ENCODE measurements at regions not wholly inside any gene's neighbourhood (a gene's known extent, or its start where the extent isn't known, plus 50 kb on each side); places are given as distances from the start of the nearest gene placed in this dataset.

DNA sequence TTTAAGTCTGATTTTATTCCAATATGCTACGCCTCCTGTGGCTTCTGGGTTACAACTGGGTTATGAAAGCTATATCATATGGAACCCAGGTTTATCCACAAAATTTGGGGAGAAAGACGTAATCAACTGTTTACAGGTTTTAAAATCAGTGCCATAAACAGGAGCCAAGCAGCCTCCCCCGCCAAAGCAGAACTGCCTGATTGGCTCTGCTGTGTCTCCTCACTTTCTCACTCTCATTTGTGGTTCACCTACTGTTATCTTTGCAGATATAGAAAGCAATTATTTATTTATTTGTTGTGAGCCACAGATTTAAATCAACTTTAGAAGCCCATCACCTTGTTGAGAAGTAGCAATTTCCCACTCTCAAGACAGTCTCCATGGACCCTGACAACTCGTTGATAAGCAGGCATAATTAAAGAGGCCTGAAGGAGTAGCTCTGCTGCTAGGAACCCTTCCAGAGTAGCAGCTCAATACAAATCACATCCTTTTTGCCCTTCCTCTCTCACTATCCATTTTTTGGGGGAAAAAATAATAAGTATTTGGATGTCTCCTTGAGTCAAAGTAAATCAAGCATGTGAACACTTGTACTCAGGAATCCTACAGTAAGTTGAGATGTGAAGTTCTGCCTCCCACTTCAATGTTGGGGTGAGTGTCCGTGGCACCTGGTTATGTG, 191.0 kb upstream of the CCDC150 start:
- no peak for DNase-seq

DNA sequence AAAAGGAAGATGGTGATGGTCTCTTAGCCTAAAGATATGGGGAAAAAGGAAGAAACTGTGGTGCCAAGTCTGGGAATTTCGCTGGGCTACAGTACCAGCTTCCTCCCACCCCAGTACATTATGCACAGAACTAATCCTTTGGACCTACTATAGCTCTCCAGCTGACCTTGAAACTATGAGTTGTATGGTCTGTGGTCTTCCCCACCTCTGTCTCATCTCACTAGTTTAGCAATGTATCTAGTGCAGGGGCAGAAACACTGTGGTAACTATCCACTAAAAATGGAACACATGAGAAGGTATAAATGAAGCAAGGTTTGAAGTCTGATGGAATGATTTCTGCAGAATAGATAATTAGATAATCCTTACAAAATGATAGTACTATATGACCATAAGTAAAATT, 190.4 kb upstream of the CCDC150 start:
- no peak for DNase-seq

DNA sequence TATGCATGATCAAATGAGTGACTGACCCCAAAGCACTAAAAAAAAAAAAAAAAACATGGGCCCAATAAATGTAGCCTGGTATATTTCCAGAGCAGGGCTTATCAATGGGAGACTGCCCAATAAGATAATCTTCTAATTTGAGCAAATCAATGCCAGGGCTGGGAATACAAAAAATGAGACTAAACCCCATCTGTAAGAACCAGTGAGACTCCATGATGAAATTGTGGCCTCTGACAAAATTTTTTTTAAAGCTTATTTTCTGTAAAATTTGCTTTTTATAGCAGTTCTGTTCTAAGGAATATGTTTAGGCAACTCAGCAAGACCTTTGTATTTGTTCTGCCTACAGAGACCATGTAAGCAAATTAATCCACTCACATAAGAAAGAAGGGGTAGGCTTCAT, 186.8 kb upstream of the CCDC150 start:
- no peak for DNase-seq

DNA sequence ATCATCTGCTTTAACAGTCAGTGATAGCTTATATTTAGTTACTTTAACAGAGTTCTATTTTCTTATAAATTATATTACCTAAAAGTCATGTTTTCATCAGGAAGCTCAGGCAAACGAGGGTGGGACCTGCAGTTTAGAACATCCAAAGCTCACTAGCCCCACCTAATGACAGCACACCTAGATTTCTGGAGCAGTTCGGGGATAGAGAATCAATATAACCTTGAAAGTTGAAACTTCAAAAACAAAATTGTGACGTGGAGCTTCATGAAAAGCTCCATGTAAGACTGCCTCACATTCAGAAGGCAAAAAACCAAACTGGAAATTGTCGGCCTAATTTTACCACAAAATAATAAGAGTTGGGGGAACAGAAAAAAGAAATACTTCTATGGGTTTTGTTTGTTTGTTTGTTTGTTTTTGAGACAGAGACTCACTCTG, 185.9 kb upstream of the CCDC150 start:
- no peak for DNase-seq

DNA sequence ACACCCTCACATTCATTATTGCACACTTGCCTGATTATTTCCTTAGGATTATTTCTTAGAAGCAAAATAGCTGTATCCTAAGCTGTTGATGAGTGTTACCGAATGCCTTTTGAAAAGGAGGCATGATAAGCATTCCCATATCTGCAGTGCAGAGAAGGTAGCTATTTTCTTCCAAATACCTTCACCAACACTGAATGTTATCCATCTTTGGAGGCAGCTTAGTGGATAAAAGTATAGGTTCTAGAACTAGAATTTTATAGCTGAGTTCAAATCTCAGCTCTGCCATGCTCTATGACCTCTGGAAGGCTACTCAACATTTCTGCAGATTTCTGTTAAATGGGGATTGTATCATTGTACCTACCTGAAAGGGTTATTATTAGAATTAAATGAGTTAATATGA, 185.0 kb upstream of the CCDC150 start:
- no peak for DNase-seq

DNA sequence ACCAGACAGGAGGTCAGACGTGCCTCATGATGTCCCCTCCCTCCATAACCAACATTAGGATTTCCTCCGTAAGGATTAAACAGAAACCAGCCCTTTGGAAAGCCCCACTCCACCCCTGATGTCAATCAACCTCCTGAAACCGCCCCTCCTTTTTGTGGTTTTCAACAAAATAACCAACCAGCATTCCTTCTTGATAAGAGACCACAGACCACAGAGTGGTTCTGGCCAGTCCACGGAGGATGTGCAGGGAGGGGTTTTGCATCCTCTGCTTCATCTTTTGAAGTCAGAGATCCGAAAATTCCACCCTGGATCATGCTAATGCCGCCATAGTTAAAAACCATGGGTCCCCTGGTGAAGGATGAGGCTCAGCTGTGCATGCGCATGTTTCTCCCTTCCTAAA, 180.0 kb upstream of the CCDC150 start:
- DNase-seq: no peak

DNA sequence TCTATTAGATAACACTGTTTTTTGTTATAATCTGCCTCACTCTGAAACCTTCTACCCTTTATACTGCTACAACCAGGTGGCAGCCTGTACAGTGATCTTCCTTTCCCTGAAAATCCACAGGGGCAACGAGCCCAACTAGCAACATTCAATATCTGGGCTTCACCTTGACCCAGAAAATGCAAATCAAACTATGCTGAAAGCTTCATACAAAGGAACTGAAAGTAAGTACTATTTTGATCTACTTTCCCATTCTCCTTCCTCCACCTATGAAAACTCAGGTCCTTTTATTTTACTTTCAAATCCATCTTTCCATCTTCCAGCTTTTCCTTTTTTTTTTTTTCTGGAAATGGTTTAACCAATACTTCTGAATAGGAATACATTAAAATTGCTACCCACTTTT, 175.8 kb upstream of the CCDC150 start:
- no peak for DNase-seq

DNA sequence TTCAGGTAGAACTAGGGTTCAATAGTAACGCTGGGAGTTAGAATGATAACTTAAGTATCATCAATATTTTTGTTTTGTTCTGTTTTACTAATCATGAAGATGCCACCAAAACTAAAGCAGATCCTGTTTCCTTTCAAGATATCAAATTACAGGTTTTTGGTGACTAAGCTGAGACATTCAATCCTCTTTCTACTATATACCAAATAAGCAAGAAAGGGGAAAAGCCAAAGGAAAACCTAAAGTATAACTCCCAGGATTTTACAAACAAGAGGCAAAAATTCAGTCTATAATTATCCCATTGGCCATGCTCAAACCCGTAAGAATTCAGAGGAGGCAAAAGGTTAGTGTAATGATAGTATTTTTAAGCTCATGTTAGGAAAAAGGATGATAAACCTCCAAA, 175.2 kb upstream of the CCDC150 start:
- DNase-seq: no peak

DNA sequence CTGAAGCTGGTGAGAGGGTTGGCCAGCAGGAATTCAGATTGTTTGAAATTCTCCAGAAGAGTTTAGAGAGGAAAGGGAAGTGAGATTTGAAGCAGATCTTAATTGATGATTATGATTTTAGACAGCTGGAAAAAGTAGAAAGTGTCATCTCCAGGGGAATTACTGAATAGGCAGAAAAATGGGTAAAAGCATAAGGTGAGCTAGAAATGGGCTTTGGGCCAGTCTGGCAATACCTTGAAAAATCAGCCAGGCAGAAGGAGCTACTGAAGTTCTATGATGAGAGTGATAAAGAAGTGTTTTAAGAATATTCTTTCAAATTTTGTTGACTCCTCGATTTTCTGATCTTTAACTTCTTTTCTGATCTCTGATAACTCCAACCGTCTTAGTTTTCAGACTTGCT, 172.9 kb upstream of the CCDC150 start:
- no peak for DNase-seq

DNA sequence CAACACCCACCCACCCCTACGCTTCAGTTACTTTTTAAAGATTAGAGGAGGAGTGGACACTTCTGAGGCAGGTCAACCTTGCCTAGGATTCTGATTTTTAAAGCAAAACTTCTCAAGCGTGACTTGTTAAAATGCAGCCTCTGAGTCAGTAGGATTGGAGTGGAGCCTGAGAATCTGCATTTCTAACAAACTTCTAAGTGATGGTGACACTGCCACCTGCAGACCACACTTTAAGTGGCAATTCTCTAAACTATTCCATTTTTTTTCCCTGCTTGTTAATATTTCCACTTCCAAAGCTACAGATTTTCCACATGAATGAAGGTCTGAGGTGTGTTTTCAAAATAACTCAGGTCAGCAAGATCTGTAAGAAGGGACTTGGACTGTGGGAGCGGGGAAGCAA, 171.1 kb upstream of the CCDC150 start:
- no peak for DNase-seq

DNA sequence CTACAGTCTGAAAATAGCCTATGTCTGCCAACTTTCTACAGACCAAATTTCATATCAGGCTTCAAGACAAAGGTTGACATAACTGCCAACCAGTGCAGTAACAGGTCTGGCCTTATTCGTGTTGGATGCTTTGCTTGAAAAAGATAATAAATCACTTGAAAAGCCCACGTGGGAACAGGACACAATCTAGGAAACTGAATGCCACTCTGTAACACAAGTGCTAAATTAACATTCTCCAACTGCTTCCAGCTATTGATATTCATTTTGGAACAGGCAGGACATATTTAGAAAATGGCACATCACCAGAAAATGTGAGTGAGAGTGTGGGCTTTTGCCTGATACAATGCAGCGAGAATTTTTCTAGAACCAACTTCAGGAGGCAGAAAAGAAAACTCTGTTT, 165.9 kb upstream of the CCDC150 start:
- DNase-seq: no peak

DNA sequence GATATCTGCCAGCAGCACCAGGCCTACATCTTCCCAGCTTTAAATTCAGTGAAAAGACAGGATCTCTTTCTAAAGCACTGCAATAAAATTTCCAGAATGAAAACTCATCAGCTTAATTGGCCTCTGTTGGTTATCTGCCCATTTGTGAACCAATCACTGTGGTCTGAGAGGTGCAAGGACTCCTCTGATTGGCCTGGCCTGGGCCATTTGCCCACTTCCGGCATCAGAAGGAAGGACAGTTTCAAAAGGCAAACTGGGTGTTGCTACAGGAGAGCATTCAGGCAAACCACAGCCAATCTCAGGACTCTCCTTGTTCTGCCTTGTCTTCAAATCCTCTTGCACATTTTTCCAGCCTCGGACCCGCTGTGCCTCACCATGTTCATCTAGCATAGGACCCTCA, 163.9 kb upstream of the CCDC150 start:
- DNase-seq: no peak

DNA sequence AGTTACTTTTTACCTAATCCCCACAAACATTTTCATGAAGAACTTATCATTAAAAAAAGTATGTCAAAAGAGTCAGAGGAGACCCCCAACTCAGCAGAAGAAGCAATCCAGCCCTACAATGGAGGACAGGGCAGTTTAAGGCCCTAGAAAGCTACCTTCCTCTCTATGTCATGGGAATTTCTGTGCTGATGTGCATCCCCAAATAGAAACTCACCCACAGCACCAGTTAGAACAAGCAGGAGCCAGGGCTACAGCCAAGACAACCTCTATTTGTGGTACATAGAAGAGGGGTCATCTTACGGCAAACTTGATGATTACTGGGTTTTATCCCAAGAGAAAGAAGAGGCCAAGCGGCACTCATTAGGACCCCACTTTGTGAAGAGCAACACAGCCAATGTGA, 160.9 kb upstream of the CCDC150 start:
- DNase-seq: no peak

DNA sequence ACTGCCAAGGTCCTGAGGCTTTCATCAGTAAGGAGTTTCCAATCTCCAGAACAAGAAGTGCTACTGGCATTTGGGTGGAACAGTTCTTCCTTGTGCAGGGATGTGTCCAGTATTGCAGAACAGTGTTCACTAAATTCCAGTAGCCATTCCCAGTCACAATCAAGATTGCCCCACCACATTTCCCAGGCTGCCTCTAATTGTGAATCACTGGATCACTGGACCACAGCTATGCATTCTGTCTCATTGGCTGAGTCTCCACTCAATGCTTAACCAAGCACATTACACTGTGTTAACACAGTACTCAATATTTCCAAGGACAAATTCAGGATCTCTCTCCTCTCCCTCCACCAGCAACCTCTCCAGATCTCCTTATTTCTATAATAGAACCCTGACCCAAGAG, 160.2 kb upstream of the CCDC150 start:
- no peak for DNase-seq

DNA sequence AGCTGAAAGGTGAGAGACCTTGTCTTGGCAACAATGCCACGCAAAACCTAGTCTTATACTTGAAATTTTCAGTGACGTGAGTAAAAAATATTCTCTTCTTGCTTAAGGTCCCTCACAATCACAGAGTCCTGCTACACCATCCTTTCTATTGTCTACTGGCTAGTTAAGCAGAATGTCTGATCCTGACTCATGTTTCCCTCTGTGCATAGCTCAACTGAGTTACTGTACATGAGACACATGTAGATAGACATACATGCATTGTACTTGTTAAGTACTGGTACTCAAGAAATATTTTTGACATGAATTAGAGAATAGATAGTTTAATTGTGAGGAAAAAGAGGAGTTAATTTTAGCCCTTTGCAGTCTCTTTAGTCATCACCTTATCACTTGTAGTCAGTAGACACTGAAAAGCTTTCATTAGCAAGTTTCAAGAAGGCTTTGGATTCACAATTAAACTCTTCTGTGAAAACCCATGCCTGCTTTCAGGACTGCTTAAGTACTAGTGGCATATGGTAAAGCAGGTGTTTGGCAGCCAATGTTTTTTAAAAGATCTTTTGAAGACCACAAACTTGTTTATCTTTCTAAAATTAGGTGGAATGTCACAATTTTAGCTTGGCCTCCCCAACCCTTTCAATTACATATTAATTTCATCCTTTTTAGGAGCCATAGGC, 158.7 kb upstream of the CCDC150 start:
- no peak for DNase-seq

DNA sequence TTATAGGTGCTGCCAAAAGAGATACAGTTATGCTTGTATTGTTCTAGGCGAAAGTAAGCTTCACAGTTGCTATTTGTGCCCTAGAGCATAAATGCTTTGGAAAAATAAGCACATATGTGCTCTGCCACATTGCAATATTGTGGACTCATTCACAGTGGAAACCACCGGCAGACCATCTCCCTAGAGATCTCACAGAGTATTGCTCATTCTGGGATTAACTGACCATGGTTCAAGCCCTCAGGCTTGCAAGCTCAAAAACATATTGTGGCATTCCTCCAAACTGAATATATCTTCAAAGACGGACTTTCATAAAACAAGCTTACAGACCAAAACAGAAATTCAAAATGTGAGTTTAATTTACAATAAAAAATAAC, 158.2 kb upstream of the CCDC150 start:
- no peak for DNase-seq

DNA sequence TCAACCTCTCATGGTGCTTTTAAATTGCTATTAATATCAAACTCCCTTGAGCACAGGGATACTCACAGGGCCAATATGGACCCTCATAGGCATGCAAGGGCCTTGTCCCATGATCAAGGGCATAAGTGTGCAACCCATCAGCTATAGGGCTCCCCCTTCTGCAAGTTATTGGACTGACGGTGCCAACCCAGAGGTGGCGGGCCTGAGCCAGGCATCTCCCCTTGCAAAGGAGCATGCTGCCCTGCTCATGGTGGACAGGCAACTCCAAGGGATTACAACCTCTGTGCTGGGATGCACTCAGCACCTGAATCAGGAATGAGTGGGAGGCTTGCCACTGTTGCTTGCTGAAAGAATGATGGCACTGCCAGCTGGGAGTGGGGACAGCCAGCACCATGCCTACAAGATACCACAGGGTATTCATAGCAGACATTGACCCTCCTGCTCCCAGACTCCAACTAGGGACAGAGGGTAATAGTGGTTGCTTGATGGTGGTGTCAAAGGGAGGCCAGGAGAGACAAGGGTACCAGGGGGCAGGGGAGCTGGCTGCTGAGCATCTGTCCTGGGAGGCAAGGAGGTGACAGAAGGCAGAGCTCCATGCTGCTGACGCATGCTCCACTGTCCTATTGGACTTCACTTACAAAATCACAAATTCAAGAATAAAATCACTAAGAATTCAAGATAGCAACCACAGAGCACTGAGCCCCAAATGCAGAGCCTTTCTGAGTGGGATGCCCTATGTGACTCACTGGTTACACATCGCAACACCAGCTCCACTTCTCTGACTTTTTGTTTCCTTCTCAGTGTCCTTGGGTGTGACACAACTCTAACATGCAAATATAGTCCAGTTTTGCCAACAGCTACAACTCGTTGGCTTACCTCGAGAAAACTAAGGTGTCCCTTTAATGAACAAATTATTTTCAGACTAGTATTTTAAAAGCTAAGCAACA, 157.1 kb upstream of the CCDC150 start:
- DNase-seq: no peak

DNA sequence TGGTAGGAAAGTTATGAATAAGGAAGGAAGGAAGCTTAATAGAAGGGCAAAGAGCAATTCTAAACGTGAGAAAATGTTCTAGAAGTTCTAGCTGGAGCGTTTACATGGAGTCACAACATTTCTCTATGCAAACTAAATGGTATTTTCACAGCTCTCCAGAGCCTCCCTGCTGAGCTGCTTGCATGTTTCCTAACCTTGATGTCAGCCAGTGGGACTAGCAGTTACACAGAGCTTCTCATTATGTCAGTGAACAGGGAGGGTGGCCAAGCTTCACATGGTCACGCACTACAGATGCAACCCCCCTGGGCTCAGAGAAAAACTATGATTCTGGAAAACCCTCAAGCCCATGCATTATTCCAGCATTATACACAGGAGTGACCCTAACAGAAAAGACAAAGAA, 153.4 kb upstream of the CCDC150 start:
- no peak for DNase-seq

DNA sequence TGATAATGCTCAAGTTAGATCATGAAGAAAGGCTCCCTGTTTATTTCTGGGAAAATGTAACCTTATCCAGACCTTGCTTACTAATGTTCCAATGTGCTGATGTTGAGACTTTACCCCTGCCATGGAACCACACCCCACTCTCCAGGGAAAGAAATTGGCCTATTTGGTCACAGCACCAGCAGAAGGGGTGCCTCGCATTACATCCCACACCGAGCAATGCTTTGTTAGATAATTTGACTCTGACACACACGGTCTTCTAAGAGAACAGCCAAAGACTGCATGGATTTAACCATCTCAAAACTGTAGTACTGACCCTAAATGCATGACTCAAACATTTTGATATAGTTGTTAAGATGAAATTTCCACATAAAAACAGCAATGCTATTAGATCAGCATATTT, 152.1 kb upstream of the CCDC150 start:
- DNase-seq: no peak

DNA sequence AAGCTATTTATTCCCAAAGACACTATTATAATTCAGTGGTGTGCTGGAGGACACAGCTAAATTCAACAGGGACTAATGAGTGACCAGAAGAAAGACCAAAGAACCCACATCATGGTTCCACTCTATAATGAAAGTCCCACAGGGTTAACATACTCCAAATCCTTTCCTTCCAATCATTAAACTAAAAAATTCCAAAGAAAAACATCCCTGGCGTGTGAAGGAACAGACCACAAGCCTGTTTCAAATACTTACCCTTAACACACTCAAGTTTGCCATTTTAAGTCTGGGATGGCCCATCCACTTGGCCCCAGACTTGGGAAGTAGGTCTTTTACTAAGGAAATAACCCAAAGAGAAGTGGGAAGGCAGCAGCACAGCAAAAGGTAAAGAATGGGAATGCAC, 150.1 kb upstream of the CCDC150 start:
- no peak for DNase-seq

DNA sequence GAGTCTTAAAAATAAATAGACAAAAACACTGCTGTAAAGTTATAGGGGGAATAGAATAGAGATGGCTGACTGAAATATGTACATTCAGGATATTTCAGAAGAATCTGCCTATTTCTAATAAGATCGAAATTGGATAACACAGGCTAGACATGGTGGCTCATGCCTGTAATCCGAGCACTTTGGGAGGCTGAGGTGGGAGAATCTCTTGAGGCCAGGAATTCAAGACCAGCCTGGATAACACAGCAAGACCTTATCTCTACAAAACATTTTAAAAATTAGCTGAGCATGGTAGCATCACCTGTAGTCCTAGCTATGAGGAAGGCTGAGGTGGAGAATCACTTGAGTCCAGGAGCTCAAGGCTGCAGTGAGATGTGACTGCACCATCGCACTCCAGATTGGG, 146.6 kb upstream of the CCDC150 start:
- DNase-seq: no peak

DNA sequence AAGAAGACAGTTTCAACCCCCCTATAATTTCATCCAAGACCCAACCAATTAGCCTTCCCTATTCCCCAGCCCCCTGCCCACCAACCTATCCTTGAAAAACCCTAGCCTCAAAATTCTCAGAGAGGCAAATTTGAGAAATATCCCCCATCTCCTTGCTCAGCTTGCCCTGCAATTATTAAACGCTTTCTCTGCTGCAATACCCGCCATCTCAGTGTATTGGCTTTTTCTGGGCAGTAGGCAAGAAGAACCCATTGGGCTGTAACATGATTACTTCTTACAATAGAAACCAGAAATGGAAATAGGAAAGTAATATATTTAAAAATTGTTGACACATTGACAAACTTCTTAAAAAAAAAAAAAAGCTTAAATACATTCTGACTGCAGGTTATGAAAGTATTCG, 140.6 kb upstream of the CCDC150 start:
- no peak for DNase-seq

DNA sequence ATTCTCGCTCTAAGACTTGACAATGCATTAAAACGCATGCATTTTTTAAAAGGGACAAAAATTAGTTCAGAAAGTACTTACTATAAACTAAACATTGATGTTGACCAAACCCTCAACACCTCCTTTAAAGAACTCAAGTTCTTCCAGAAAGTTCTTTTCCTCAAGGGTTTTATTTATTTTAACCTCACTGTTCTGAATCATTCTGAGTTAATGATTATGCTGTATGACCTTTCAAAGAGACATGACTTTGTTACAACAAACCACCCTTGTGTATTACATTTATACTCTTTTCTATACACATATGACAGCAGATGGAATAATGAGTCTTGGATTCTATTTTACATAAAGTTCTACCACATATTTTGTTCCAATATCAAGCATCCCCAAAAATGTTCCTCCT, 139.8 kb upstream of the CCDC150 start:
- DNase-seq: no peak
